Peyer's patch (tissue), 4 donors: ENCODE measurements at regions not wholly inside any gene's neighbourhood (a gene's known extent, or its start where the extent isn't known, plus 50 kb on each side); places are given as distances from the start of the nearest gene placed in this dataset.

ENCODE experiments used
- DNase-seq, 3 donors: peaks; one replicate each; pipeline ENCODE4 v3.0.0-alpha.2; 2017 to 2019
- H3K27ac ChIP-seq, 4 donors: fragments of 200-600 bp; sonication (generic); one replicate each; pipeline ENCODE4 v1.5.1; 2016 to 2019
- H3K27me3 ChIP-seq, 2 donors: fragments of 200-600 bp; sonication (generic); one replicate each; pipeline ENCODE4 v1.5.1; 2019
- H3K36me3 ChIP-seq, 3 donors: fragments of 200-600 bp; sonication (generic); one replicate each; pipeline ENCODE4 v1.5.1; 2016 to 2019
- H3K4me1 ChIP-seq, 4 donors: fragments of 200-600 bp; sonication (generic); one replicate each; pipeline ENCODE4 v1.5.1; 2016 to 2019
- H3K4me3 ChIP-seq, 4 donors: fragments of 200-600 bp; sonication (generic); 1 replicate in 3 of 4; 2 replicates in 1 of 4; pipeline ENCODE4 v1.5.1; 2016 to 2019; ENCODE audit warnings: mild to moderate bottlenecking in 1 of 4
- H3K9me3 ChIP-seq, 4 donors: fragments of 200-600 bp; sonication (generic); one replicate each; pipeline ENCODE4 v1.5.1; 2016 to 2019; ENCODE audit warnings: mild to moderate bottlenecking in 1 of 4
- POLR2A ChIP-seq, 2 donors: fragments of 450-650 bp; IDR thresholded peaks; one replicate each; pipeline ENCODE4 v1.5.1; 2017; ENCODE audit warnings: antibody characterized with exemption in 2 of 2, mild to moderate bottlenecking in 2 of 2, moderate library complexity in 2 of 2
- TF ChIP-seq, protein P1 (sequence below), 6 experiments: fragments of 450-650 bp in 4 of 6; fragments of 200-600 bp in 2 of 6; sonication (generic) in 1 of 6; IDR thresholded peaks; one replicate each; pipeline ENCODE4 v1.5.1; 2017 to 2019; ENCODE audit warnings: antibody characterized with exemption in 6 of 6, mild to moderate bottlenecking in 3 of 6, moderate library complexity in 1 of 6

DNA sequence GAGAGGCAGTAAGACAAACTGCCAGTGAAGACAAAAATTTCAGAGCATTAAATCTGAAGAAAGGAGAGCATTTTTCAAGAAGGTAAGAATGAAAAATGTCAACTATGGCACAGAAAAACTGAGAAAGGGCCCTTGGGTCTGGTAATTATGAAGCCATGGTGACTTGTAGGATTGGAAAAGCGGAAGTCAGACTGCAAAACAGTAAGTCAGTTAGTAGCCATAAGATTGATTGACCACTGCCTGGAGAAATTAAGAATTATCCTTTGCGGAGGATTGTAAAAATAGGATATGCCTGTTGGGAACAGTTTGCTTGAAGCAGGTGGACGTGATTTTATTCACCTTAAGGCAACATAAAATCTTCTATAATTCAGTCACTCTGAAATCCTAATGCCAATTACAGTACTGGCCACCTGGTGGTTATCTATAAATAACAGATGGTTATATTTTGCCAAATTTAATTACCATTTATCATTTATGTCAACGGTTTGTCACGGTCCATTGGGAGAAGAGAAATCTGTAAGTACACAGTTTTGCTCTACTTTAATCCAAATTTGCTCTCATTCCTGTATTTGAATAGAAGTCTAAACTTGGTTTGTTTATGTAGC is 127.1 kb upstream of the CNTN1 start:
- TF ChIP-seq POLR2A (IDR thresholded peaks at IDR 0.05) = no peak
- TF ChIP-seq, protein P1, sequence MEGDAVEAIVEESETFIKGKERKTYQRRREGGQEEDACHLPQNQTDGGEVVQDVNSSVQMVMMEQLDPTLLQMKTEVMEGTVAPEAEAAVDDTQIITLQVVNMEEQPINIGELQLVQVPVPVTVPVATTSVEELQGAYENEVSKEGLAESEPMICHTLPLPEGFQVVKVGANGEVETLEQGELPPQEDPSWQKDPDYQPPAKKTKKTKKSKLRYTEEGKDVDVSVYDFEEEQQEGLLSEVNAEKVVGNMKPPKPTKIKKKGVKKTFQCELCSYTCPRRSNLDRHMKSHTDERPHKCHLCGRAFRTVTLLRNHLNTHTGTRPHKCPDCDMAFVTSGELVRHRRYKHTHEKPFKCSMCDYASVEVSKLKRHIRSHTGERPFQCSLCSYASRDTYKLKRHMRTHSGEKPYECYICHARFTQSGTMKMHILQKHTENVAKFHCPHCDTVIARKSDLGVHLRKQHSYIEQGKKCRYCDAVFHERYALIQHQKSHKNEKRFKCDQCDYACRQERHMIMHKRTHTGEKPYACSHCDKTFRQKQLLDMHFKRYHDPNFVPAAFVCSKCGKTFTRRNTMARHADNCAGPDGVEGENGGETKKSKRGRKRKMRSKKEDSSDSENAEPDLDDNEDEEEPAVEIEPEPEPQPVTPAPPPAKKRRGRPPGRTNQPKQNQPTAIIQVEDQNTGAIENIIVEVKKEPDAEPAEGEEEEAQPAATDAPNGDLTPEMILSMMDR (IDR thresholded peaks at IDR 0.05) = no peak
- Histone ChIP-seq H3K4me1 (no peaks in the 10 kb centered on the region), H3K36me3 (no peaks in the 10 kb centered on the region), H3K27ac (no peak overlapping the region), H3K9me3 (no peaks in the 10 kb centered on the region), H3K4me3 (no peak overlapping the region), H3K27me3 (no peaks in the 10 kb centered on the region)
- no peak for DNase-seq

DNA sequence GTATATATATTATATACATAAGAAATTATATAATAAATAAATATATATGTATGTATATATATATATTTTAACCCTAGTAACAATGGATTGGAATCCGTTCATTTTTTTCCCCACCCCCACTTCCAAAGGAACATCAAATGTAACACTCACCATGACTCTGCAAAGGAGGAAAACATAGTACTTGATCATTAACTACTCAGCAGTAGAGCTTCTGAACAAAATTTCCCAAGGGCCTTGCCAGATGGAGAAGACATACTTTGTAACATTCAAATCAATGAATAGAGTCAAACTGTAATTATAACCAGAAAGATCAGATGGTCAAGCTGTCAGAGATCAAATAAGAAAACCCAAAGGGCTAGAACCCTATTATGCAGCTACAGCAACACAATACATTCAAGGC is 126.0 kb upstream of the CNTN1 start:
- H3K27me3 ChIP-seq = no peaks in the 10 kb centered on the region
- H3K4me3 ChIP-seq = no peak overlapping the region
- H3K4me1 ChIP-seq = no peaks in the 10 kb centered on the region
- no peaks in the 10 kb centered on the region for H3K9me3 ChIP-seq
- TF ChIP-seq POLR2A (IDR thresholded peaks at IDR 0.05) = no peak
- TF ChIP-seq, protein P1 (IDR thresholded peaks at IDR 0.05) = no peak
- DNase-seq = no peak
- H3K27ac ChIP-seq = no peak overlapping the region
- no peaks in the 10 kb centered on the region for H3K36me3 ChIP-seq

DNA sequence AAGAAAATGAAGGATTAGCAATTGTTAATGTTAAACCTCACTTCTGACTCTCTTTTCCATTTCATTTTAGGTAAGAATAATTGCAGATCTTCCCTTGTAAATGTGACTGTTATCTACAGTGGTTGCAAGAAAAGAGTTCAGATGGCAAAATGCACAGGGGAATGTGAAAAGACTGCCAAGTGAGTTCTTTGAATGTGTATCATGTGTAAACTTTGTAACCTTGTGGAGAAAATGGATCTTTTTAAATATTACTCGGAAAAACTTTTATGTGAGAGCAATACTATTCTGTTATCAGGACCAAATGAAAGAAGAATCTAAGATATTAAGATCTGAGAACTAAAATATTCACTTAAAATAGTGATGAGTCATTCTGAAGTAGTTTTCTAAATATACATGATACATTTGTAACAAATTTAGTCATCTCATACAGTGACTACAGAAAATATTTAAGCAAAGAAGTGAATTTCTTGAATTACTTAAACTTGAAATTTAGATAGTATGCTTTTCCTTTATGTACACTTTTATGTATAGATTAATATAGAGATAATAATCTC is 122.5 kb upstream of the CNTN1 start:
- Histone ChIP-seq H3K36me3 (no peaks in the 10 kb centered on the region), H3K4me3 (no peak overlapping the region), H3K27ac (no peak overlapping the region), H3K27me3 (no peaks in the 10 kb centered on the region), H3K9me3 (no peaks in the 10 kb centered on the region), H3K4me1 (no peaks in the 10 kb centered on the region)
- DNase-seq = no peak
- TF ChIP-seq, protein P1 (IDR thresholded peaks at IDR 0.05) = no peak
- TF ChIP-seq POLR2A (IDR thresholded peaks at IDR 0.05) = no peak

DNA sequence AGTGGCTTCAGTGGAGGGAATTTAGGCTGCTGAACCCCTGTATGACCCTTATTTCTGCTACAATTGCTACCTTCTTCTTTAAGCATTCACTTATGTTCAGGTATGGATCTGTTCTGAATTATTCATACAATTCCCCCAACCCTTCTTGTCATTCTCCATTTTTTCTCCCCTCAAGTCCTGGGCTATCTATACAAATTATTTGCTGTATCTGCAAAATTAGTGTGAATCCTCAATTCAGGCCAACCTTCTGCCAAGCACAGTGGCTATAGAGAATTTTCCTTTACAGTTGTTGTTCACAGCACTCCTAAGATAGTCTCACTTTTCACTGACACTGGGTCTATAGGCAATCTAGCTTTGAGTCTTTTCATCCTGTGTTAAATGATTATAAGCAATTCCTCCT is 119.2 kb upstream of the CNTN1 start:
- Histone ChIP-seq H3K4me3 (no peak overlapping the region), H3K9me3 (no peaks in the 10 kb centered on the region), H3K27me3 (no peaks in the 10 kb centered on the region), H3K36me3 (no peaks in the 10 kb centered on the region), H3K4me1 (no peaks in the 10 kb centered on the region), H3K27ac (no peak overlapping the region)
- TF ChIP-seq POLR2A (IDR thresholded peaks at IDR 0.05) = no peak
- TF ChIP-seq, protein P1 (IDR thresholded peaks at IDR 0.05) = no peak
- no peak for DNase-seq

- TF ChIP-seq, protein P1 (IDR thresholded peaks at IDR 0.05) = no peak
- TF ChIP-seq POLR2A (IDR thresholded peaks at IDR 0.05) = no peak
- Histone ChIP-seq H3K4me1 (no peaks in the 10 kb centered on the region), H3K36me3 (no peaks in the 10 kb centered on the region), H3K9me3 (no peaks in the 10 kb centered on the region), H3K27ac (no peak overlapping the region), H3K27me3 (no peaks in the 10 kb centered on the region), H3K4me3 (no peak overlapping the region)
- DNase-seq = no peak
These were observed 116.3 kb upstream of the CNTN1 start for GRCh38 chr12:40575987-40576386.
